ENCODE measurements at regions not wholly inside any gene's neighbourhood (a gene's known extent, or its start where the extent isn't known, plus 50 kb on each side); places are given as distances from the start of the nearest gene placed in this dataset.

GRCh38 chr5:53389093-53389492 is 91.3 kb upstream of the FST start:
- Histone ChIP-seq H3K4me3 (no peak overlapping the region), H3K27ac (no peak overlapping the region), H3K27me3 (no peaks in the 10 kb centered on the region), H3K36me3 (no peaks in the 10 kb centered on the region), H3K4me1 (no peaks in the 10 kb centered on the region), H3K9me3 (peaks cover 13% of the 10 kb centered on the region)
- TF ChIP-seq, protein P1, sequence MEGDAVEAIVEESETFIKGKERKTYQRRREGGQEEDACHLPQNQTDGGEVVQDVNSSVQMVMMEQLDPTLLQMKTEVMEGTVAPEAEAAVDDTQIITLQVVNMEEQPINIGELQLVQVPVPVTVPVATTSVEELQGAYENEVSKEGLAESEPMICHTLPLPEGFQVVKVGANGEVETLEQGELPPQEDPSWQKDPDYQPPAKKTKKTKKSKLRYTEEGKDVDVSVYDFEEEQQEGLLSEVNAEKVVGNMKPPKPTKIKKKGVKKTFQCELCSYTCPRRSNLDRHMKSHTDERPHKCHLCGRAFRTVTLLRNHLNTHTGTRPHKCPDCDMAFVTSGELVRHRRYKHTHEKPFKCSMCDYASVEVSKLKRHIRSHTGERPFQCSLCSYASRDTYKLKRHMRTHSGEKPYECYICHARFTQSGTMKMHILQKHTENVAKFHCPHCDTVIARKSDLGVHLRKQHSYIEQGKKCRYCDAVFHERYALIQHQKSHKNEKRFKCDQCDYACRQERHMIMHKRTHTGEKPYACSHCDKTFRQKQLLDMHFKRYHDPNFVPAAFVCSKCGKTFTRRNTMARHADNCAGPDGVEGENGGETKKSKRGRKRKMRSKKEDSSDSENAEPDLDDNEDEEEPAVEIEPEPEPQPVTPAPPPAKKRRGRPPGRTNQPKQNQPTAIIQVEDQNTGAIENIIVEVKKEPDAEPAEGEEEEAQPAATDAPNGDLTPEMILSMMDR (IDR thresholded peaks at IDR 0.05), result no peak
- ATAC-seq (no peak), DNase-seq (no peak)
- intact Hi-C loops (cut with DNase I), result no loop called here

- TF ChIP-seq, protein P1 (IDR thresholded peaks at IDR 0.05), result no peak
Observed at GRCh38 chr5:53392073-53392472, 88.4 kb upstream of the FST start.

DNA sequence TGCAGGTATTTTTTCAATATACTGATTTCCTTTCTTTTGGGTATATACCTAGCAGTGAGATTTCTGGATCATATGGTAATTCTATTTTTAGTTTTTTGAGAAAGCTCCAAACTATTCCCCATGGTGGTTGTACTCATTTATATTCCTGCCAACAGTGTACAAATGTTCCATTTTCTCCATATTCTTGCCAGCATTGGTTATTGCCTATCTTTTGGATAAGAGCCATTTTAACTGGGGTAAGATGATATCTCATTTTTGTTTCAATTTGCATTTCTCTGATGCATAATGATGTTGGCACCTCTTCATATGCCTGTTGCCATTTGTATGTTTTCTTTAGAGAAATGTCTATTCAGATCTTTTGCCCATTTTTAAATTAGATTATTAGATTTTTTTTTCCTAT is 85.6 kb upstream of the FST start:
- Histone ChIP-seq H3K27ac (no peak overlapping the region), H3K36me3 (no peaks in the 10 kb centered on the region), H3K4me3 (no peak overlapping the region), H3K9me3 (no peaks in the 10 kb centered on the region), H3K27me3 (no peaks in the 10 kb centered on the region), H3K4me1 (no peaks in the 10 kb centered on the region)
- intact Hi-C loops (cut with DNase I), result no loop called here
- TF ChIP-seq, protein P1 (IDR thresholded peaks at IDR 0.05), result no peak
- ATAC-seq (no peak), DNase-seq (no peak)

More at GRCh38 chr5:53392073-53392472, 88.4 kb upstream of the FST start:
- Histone ChIP-seq H3K27ac (no peak overlapping the region), H3K4me3 (no peak overlapping the region), H3K9me3 (peaks cover 13% of the 10 kb centered on the region), H3K4me1 (no peaks in the 10 kb centered on the region), H3K36me3 (no peaks in the 10 kb centered on the region), H3K27me3 (no peaks in the 10 kb centered on the region)
- ATAC-seq, result no peak
- intact Hi-C loops (cut with DNase I), result no loop called here
- DNase-seq, result no peak

DNA sequence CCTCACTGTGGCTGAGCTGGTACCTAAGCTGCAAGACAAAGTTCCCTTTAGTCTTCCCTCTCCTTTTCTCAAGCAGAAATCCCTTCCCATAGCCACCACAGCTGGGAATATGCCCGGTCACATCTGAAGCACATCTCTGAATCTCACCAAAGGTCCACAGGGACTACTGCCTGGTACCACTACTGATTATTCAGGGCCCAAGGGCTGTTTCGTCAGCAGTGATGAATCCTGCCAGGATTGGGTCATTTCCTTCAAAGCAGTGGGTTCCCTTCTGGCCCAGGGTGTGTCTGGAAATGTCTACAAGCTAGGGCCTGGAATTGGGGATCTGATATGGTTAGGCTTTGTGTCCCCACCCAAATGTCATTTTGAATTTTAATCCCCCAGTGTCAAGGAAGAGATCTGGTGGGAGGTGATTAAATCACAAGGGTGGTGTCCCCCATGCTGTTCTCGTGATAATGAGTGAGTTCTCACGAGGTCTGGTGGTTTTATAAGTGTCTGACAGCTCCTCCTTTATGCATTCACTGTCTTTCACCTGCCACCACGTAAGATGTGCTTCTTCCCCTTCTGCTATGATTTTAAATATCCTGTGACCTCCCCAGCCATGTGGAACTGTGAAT is 83.2 kb upstream of the FST start:
- Histone ChIP-seq H3K9me3 (no peaks in the 10 kb centered on the region), H3K4me1 (no peaks in the 10 kb centered on the region), H3K4me3 (no peak overlapping the region), H3K27me3 (no peaks in the 10 kb centered on the region), H3K27ac (no peak overlapping the region), H3K36me3 (no peaks in the 10 kb centered on the region)
- intact Hi-C loops (cut with DNase I), result no loop called here
- ATAC-seq, result no peak
- DNase-seq, result no peak
- TF ChIP-seq, protein P1 (IDR thresholded peaks at IDR 0.05), result no peak

DNA sequence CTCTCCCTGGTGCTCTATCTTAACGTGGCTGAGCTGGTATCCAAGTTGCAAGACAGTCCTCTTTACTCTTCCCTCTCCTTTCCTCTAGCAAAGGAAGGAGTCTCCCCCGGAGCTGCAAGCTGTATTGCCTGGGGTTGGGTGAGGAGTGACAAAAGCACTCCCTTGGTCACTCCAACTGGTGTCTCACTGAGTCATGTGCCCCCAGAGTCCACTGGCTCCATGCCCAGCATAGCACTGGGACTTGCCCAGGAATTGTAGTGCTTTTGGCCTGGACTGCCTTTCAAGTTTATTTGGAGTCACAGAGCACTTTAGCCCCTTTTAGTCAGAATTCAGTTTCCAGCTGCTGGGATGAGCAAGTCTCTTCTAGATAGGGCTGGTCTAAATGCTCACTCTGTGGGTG is 82.6 kb upstream of the FST start:
- no peaks in the 10 kb centered on the region for H3K27me3 ChIP-seq
- no peak overlapping the region for H3K27ac ChIP-seq
- H3K9me3 ChIP-seq, result no peaks in the 10 kb centered on the region
- no peaks in the 10 kb centered on the region for H3K36me3 ChIP-seq
- H3K4me3 ChIP-seq, result no peak overlapping the region
- no peaks in the 10 kb centered on the region for H3K4me1 ChIP-seq
- no peak for ATAC-seq
- no peak for DNase-seq
- TF ChIP-seq, protein P1 (IDR thresholded peaks at IDR 0.05), result no peak
- intact Hi-C loops (cut with DNase I), result no loop called here
